Vagina (tissue), 2 donors: ENCODE measurements at regions not wholly inside any gene's neighbourhood (a gene's known extent, or its start where the extent isn't known, plus 50 kb on each side); places are given as distances from the start of the nearest gene placed in this dataset.
"Not testable (repeated sequence)": the region's sequence is repeated elsewhere in the genome, so short reads cannot be mapped to it uniquely, and the experiment has no call there.

ENCODE experiments used
- DNase-seq, 2 donors: peaks; one replicate each; pipeline ENCODE4 v3.0.0-alpha.2; 2017; ENCODE audit errors: extremely low spot score in 2 of 2
- H3K27ac ChIP-seq: fragments of 200-600 bp; sonication (generic); one replicate; pipeline ENCODE4 v1.5.1; 2019
- H3K27me3 ChIP-seq: fragments of 200-600 bp; sonication (generic); one replicate; pipeline ENCODE4 v1.5.1; 2019
- H3K36me3 ChIP-seq, 2 donors: fragments of 200-600 bp; sonication (generic); one replicate each; pipeline ENCODE4 v1.5.1; 2017 to 2019
- H3K4me1 ChIP-seq: fragments of 200-600 bp; sonication (generic); one replicate; pipeline ENCODE4 v1.5.1; 2019
- H3K4me3 ChIP-seq, 2 donors: fragments of 200-600 bp; sonication (generic); 1 replicate in 1 of 2; 2 replicates in 1 of 2; pipeline ENCODE4 v1.5.1; 2016 to 2019
- H3K9me3 ChIP-seq: fragments of 200-600 bp; sonication (generic); one replicate; pipeline ENCODE4 v1.5.1; 2019
- CTCF ChIP-seq, 3 experiments: fragments of 450-650 bp in 2 of 3; fragments of 200-600 bp in 1 of 3; sonication (generic) in 1 of 3; IDR thresholded peaks; one replicate each; pipeline ENCODE4 v1.5.1; 2017 to 2019; ENCODE audit warnings: antibody characterized with exemption in 3 of 3, mild to moderate bottlenecking in 2 of 3, moderate library complexity in 2 of 3
- POLR2A ChIP-seq, 2 donors: fragments of 450-650 bp; IDR thresholded peaks; one replicate each; pipeline ENCODE4 v1.6.1; 2017; ENCODE audit warnings: antibody characterized with exemption in 2 of 2, mild to moderate bottlenecking in 2 of 2, moderate library complexity in 2 of 2
- POLR2AphosphoS5 ChIP-seq, 2 donors: sonication (generic); formaldehyde crosslinking; IDR thresholded peaks; one replicate each; pipeline ENCODE4 v1.9.0; 2017; ENCODE audit warnings: antibody characterized with exemption in 2 of 2, mild to moderate bottlenecking in 2 of 2, low read depth in 1 of 2; ENCODE audit not compliant: insufficient read depth in 1 of 2
- intact Hi-C: fragments of 100-400 bp; cut with DNase I; formaldehyde crosslinking; loops from one replicate; pipeline ENCODE4 v1.15.1; 2023

DNA sequence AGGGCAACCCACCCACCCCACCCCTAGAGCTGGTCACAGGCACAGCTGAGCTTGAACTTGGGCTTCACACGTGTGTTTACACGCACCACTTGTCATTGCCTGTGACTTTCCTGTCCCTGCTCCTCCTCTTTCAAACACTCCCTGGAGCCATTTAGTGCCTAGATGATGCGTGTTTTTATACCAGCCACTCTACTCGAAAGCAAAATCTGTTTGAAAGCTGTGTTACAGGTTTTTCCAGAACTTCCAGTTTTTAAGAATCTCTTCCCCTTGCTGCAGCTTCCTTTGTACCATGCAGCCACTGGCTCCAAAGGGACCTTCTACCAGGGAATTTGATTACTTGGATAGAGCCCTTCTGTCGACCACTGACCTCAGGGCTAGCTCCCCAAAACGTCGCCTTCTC, 78.8 kb upstream of the SPRY4 start:
- intact Hi-C loops: no loop called here
- no peak for DNase-seq
- H3K4me1 ChIP-seq: no peaks in the 10 kb centered on the region
- H3K4me3 ChIP-seq: no peak overlapping the region
- H3K36me3 ChIP-seq: no peaks in the 10 kb centered on the region
- H3K27ac ChIP-seq: no peak overlapping the region
- H3K27me3 ChIP-seq: no peaks in the 10 kb centered on the region
- H3K9me3 ChIP-seq: no peaks in the 10 kb centered on the region
- no peak for TF ChIP-seq POLR2A (IDR thresholded peaks at IDR 0.05)
- no peak for TF ChIP-seq POLR2AphosphoS5 (IDR thresholded peaks at IDR 0.05; ENCODE audit: insufficient read depth in 1 of 2, low read depth in 1 of 2)
- TF ChIP-seq CTCF (IDR thresholded peaks at IDR 0.05): no peak

DNA sequence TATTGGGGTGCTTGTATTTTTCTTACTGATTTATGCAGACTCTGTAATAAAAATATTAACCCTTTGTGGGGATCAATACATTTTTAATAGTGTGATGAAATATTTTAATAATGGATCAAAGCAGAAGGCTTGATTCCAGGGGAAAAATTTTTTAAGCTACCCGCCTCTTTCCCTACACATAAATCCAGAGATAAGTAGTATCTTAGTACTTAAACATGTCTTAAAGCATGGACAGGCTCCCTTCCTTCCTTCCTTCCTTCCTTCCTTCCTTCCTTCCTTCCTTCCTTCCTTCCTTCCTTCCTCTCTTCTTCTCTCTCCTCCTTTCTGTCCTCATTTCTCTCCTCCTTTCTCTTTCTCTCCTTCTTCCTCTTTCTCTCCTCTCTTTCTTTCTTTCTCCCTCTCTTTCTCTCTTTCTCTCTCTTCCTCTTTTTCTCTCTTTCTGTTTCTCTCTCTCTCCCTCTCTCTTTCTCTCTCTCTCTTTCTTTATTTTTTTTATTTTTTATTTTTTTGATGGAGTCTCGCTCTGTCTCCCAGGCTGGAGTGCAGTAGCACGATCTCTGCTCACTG, 78.0 kb upstream of the SPRY4 start:
- H3K27ac ChIP-seq: no peak overlapping the region

GRCh38 chr5:142400415-142400814, 75.6 kb upstream of the SPRY4 start:
- Histone ChIP-seq H3K4me1 (no peaks in the 10 kb centered on the region), H3K27me3 (no peaks in the 10 kb centered on the region), H3K9me3 (no peaks in the 10 kb centered on the region), H3K27ac (no peak overlapping the region), H3K4me3 (no peak overlapping the region), H3K36me3 (no peaks in the 10 kb centered on the region)
- intact Hi-C loops: no loop called here
- no peak for TF ChIP-seq CTCF (IDR thresholded peaks at IDR 0.05)
- no peak for TF ChIP-seq POLR2AphosphoS5 (IDR thresholded peaks at IDR 0.05; ENCODE audit: insufficient read depth in 1 of 2, low read depth in 1 of 2)
- no peak for TF ChIP-seq POLR2A (IDR thresholded peaks at IDR 0.05)
- DNase-seq: no peak

More for the DNA sequence above, 78.0 kb upstream of the SPRY4 start:
- TF ChIP-seq CTCF (IDR thresholded peaks at IDR 0.05) (no peak), POLR2A (IDR thresholded peaks at IDR 0.05) (no peak), POLR2AphosphoS5 (IDR thresholded peaks at IDR 0.05; ENCODE audit: insufficient read depth in 1 of 2, low read depth in 1 of 2) (no peak)
- no peaks in the 10 kb centered on the region for H3K27me3 ChIP-seq
- no peak overlapping the region for H3K4me3 ChIP-seq
- no peaks in the 10 kb centered on the region for H3K4me1 ChIP-seq
- H3K36me3 ChIP-seq: no peaks in the 10 kb centered on the region
- H3K9me3 ChIP-seq: no peaks in the 10 kb centered on the region
- intact Hi-C loops: no loop called here
- no peak for DNase-seq

- TF ChIP-seq POLR2A (IDR thresholded peaks at IDR 0.05) (no peak), POLR2AphosphoS5 (IDR thresholded peaks at IDR 0.05; ENCODE audit: insufficient read depth in 1 of 2, low read depth in 1 of 2) (no peak), CTCF (IDR thresholded peaks at IDR 0.05) (no peak)
- Histone ChIP-seq H3K9me3 (no peaks in the 10 kb centered on the region), H3K27me3 (no peaks in the 10 kb centered on the region), H3K27ac (no peak overlapping the region), H3K36me3 (no peaks in the 10 kb centered on the region), H3K4me1 (no peaks in the 10 kb centered on the region), H3K4me3 (no peak overlapping the region)
- DNase-seq: no peak
- intact Hi-C loops: no loop called here
These were observed 75.1 kb upstream of the SPRY4 start for GRCh38 chr5:142399891-142400290.

DNA sequence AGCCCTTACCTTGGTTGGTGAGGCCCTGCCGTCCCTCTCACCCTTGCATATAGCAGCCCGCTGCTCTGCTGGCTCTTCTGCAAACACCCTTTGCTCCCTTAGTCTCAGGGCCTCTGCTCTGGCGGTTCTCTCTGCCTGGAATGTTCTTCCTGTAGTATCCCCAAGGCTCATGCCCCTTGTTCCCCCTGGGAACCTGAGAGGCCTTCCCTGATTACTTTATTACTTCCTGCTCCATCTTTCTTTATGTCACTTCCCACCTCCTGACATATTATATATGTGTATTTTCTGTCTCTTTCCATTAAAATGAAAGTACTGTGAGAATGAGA, 73.9 kb upstream of the SPRY4 start:
- H3K27me3 ChIP-seq: no peaks in the 10 kb centered on the region
- TF ChIP-seq POLR2A (IDR thresholded peaks at IDR 0.05): no peak
- no peak for TF ChIP-seq POLR2AphosphoS5 (IDR thresholded peaks at IDR 0.05; ENCODE audit: insufficient read depth in 1 of 2, low read depth in 1 of 2)
- no peak for TF ChIP-seq CTCF (IDR thresholded peaks at IDR 0.05)
- intact Hi-C loops: no loop called here
- no peaks in the 10 kb centered on the region for H3K9me3 ChIP-seq
- no peaks in the 10 kb centered on the region for H3K36me3 ChIP-seq
- DNase-seq: no peak
- no peak overlapping the region for H3K4me3 ChIP-seq
- H3K4me1 ChIP-seq: no peaks in the 10 kb centered on the region
- no peak overlapping the region for H3K27ac ChIP-seq

- H3K27me3 ChIP-seq, H3K4me1 ChIP-seq, H3K36me3 ChIP-seq, intact Hi-C loops, H3K9me3 ChIP-seq, DNase-seq, H3K27ac ChIP-seq, H3K4me3 ChIP-seq: not testable (repeated sequence)
These were observed 73.3 kb upstream of the SPRY4 start for GRCh38 chr5:142398011-142398729.
